ENCODE measurements at regions not wholly inside any gene's neighbourhood (a gene's known extent, or its start where the extent isn't known, plus 50 kb on each side); places are given as distances from the start of the nearest gene placed in this dataset.
"Not testable (repeated sequence)": the region's sequence is repeated elsewhere in the genome, so short reads cannot be mapped to it uniquely, and the experiment has no call there.

- no peak for DNase-seq (ENCODE audit: low read depth in 4 of 6, low spot score in 6 of 6)
- Histone ChIP-seq H3K36me3 (ENCODE audit: control insufficient read depth, insufficient read depth, low read length) (no peaks in the 10 kb centered on the region), H3K4me1 (ENCODE audit: control insufficient read depth, insufficient read depth, low read length) (no peaks in the 10 kb centered on the region), H3K27ac (ENCODE audit: low read depth, low read length) (no peak overlapping the region), H3K27me3 (ENCODE audit: control insufficient read depth, insufficient read depth, low read length) (peaks cover 4% of the 10 kb centered on the region), H3K4me3 (ENCODE audit: low read depth, low read length) (no peak overlapping the region), H3K9me3 (ENCODE audit: control insufficient read depth, insufficient read depth, low read length) (no peaks in the 10 kb centered on the region)
- WGBS (ENCODE audit: insufficient coverage): 91% methylated on average over 1 of the region's 3 CpGs
These were observed 74.5 kb upstream of the XPA start for GRCh38 chr9:97771641-97772040.

- no peaks in the 10 kb centered on the region for H3K4me1 ChIP-seq (ENCODE audit: control insufficient read depth, insufficient read depth, low read length)
- peaks cover 4% of the 10 kb centered on the region for H3K27me3 ChIP-seq (ENCODE audit: control insufficient read depth, insufficient read depth, low read length)
- H3K27ac ChIP-seq (ENCODE audit: low read depth, low read length): no peak overlapping the region
- no peaks in the 10 kb centered on the region for H3K36me3 ChIP-seq (ENCODE audit: control insufficient read depth, insufficient read depth, low read length)
- H3K9me3 ChIP-seq (ENCODE audit: control insufficient read depth, insufficient read depth, low read length): no peaks in the 10 kb centered on the region
- WGBS (ENCODE audit: insufficient coverage): 22% methylated on average over 4 of the region's 4 CpGs
- DNase-seq (ENCODE audit: low read depth in 4 of 6, low spot score in 6 of 6): peak in 1 of 6 donors; percentile 58
- no peak overlapping the region for H3K4me3 ChIP-seq (ENCODE audit: low read depth, low read length)
These were observed 75.0 kb upstream of the XPA start for GRCh38 chr9:97772145-97772544.

- no peaks in the 10 kb centered on the region for H3K36me3 ChIP-seq (ENCODE audit: control insufficient read depth, insufficient read depth, low read length)
- no peak overlapping the region for H3K4me3 ChIP-seq (ENCODE audit: low read depth, low read length)
- 92% methylated on average over 2 of the region's 3 CpGs for WGBS (ENCODE audit: insufficient coverage)
- no peak overlapping the region for H3K27ac ChIP-seq (ENCODE audit: low read depth, low read length)
- H3K27me3 ChIP-seq (ENCODE audit: control insufficient read depth, insufficient read depth, low read length): peaks cover 4% of the 10 kb centered on the region
- no peaks in the 10 kb centered on the region for H3K9me3 ChIP-seq (ENCODE audit: control insufficient read depth, insufficient read depth, low read length)
- H3K4me1 ChIP-seq (ENCODE audit: control insufficient read depth, insufficient read depth, low read length): no peaks in the 10 kb centered on the region
- DNase-seq (ENCODE audit: low read depth in 4 of 6, low spot score in 6 of 6): no peak
These were observed 76.0 kb upstream of the XPA start for GRCh38 chr9:97773091-97773490.

- H3K36me3 ChIP-seq (ENCODE audit: control insufficient read depth, insufficient read depth, low read length): no peaks in the 10 kb centered on the region
- H3K9me3 ChIP-seq (ENCODE audit: control insufficient read depth, insufficient read depth, low read length): no peaks in the 10 kb centered on the region
- no peaks in the 10 kb centered on the region for H3K4me1 ChIP-seq (ENCODE audit: control insufficient read depth, insufficient read depth, low read length)
- H3K27ac ChIP-seq (ENCODE audit: low read depth, low read length): no peak overlapping the region
- peaks cover 4% of the 10 kb centered on the region for H3K27me3 ChIP-seq (ENCODE audit: control insufficient read depth, insufficient read depth, low read length)
- DNase-seq (ENCODE audit: low read depth in 4 of 6, low spot score in 6 of 6): peak in 1 of 6 donors; percentile 35
- H3K4me3 ChIP-seq (ENCODE audit: low read depth, low read length): no peak overlapping the region
- WGBS (ENCODE audit: insufficient coverage): 40% methylated on average over 1 of the region's 3 CpGs
These were observed 76.6 kb upstream of the XPA start for GRCh38 chr9:97773723-97774122.

DNA sequence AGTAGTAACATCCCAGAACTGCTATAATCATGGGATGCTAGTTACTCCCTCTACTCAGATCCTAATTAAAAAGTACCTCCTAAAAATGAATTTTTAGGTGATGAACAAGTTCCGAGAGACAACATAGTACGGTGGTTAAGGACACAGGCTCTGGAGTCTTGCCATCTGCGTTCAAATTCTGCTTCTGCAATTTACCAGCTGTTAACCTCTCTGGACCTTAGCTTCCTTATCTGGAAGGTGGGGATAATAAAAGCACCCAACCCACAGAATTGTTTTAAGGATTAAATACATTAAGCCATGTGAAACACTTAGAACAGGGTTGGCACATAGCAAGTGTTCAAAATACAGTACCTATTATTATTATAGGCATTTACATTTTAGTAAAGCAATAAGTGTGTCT lies 77.5 kb upstream of the XPA start:
- H3K27me3 ChIP-seq (ENCODE audit: control insufficient read depth, insufficient read depth, low read length): peaks cover 4% of the 10 kb centered on the region
- H3K9me3 ChIP-seq (ENCODE audit: control insufficient read depth, insufficient read depth, low read length): peaks cover 1% of the 10 kb centered on the region
- no peaks in the 10 kb centered on the region for H3K36me3 ChIP-seq (ENCODE audit: control insufficient read depth, insufficient read depth, low read length)
- DNase-seq (ENCODE audit: low read depth in 4 of 6, low spot score in 6 of 6): no peak
- H3K27ac ChIP-seq (ENCODE audit: low read depth, low read length): no peak overlapping the region
- no CpG with 5 or more reads among the region's 3 CpGs for WGBS (ENCODE audit: insufficient coverage)
- no peaks in the 10 kb centered on the region for H3K4me1 ChIP-seq (ENCODE audit: control insufficient read depth, insufficient read depth, low read length)
- no peak overlapping the region for H3K4me3 ChIP-seq (ENCODE audit: low read depth, low read length)

- H3K4me3 ChIP-seq (ENCODE audit: low read depth, low read length); H3K36me3 ChIP-seq (ENCODE audit: control insufficient read depth, insufficient read depth, low read length); DNase-seq (ENCODE audit: low read depth in 4 of 6, low spot score in 6 of 6); H3K27me3 ChIP-seq (ENCODE audit: control insufficient read depth, insufficient read depth, low read length); H3K4me1 ChIP-seq (ENCODE audit: control insufficient read depth, insufficient read depth, low read length); H3K9me3 ChIP-seq (ENCODE audit: control insufficient read depth, insufficient read depth, low read length); H3K27ac ChIP-seq (ENCODE audit: low read depth, low read length): not testable (repeated sequence)
- 93% methylated on average over 1 of the region's 2 CpGs for WGBS (ENCODE audit: insufficient coverage)
These were observed 74.3 kb upstream of the FOXE1 start for GRCh38 chr9:97778740-97779139.

- WGBS (ENCODE audit: insufficient coverage): 100% methylated on average over 1 of the region's 2 CpGs
- H3K9me3 ChIP-seq (ENCODE audit: control insufficient read depth, insufficient read depth, low read length): peaks cover 3% of the 10 kb centered on the region
These were observed 73.4 kb upstream of the FOXE1 start for GRCh38 chr9:97779608-97780007.

GRCh38 chr9:97781902-97782301 lies 71.1 kb upstream of the FOXE1 start:
- no peak overlapping the region for H3K27ac ChIP-seq (ENCODE audit: low read depth, low read length)
- no CpG with 5 or more reads among the region's 1 CpG for WGBS (ENCODE audit: insufficient coverage)
- peaks cover 3% of the 10 kb centered on the region for H3K9me3 ChIP-seq (ENCODE audit: control insufficient read depth, insufficient read depth, low read length)
- no peak overlapping the region for H3K4me3 ChIP-seq (ENCODE audit: low read depth, low read length)
- no peaks in the 10 kb centered on the region for H3K4me1 ChIP-seq (ENCODE audit: control insufficient read depth, insufficient read depth, low read length)
- no peak for DNase-seq (ENCODE audit: low read depth in 4 of 6, low spot score in 6 of 6)
- H3K27me3 ChIP-seq (ENCODE audit: control insufficient read depth, insufficient read depth, low read length): no peaks in the 10 kb centered on the region
- H3K36me3 ChIP-seq (ENCODE audit: control insufficient read depth, insufficient read depth, low read length): no peaks in the 10 kb centered on the region

More at GRCh38 chr9:97779608-97780007, 73.4 kb upstream of the FOXE1 start:
- Histone ChIP-seq H3K27ac (ENCODE audit: low read depth, low read length) (no peak overlapping the region), H3K36me3 (ENCODE audit: control insufficient read depth, insufficient read depth, low read length) (no peaks in the 10 kb centered on the region), H3K27me3 (ENCODE audit: control insufficient read depth, insufficient read depth, low read length) (no peaks in the 10 kb centered on the region), H3K4me3 (ENCODE audit: low read depth, low read length) (no peak overlapping the region), H3K4me1 (ENCODE audit: control insufficient read depth, insufficient read depth, low read length) (no peaks in the 10 kb centered on the region)
- no peak for DNase-seq (ENCODE audit: low read depth in 4 of 6, low spot score in 6 of 6)

DNA sequence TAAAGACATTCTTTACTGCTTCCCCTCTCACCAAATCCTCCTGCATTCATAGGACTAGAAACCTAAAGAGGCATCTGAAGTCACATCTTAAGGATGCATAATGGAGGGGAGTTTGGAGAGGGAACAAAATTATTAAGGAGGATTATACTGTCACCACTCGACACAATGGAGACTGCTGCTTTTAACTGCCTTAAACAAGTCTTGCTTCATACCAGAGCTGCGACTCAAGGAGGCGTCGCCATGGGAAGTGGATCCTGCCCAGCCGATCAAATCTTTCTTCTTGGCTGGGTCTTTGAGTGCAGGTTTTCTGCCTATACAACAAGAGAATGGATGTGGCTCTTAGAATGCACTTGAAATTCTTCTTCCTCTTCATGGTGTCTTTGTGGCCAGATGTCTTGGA lies 66.7 kb upstream of the FOXE1 start:
- no peaks in the 10 kb centered on the region for H3K36me3 ChIP-seq (ENCODE audit: control insufficient read depth, insufficient read depth, low read length)
- no peak overlapping the region for H3K4me3 ChIP-seq (ENCODE audit: low read depth, low read length)
- H3K9me3 ChIP-seq (ENCODE audit: control insufficient read depth, insufficient read depth, low read length): no peaks in the 10 kb centered on the region
- WGBS (ENCODE audit: insufficient coverage): 66% methylated on average over 2 of the region's 5 CpGs
- H3K27me3 ChIP-seq (ENCODE audit: control insufficient read depth, insufficient read depth, low read length): no peaks in the 10 kb centered on the region
- no peaks in the 10 kb centered on the region for H3K4me1 ChIP-seq (ENCODE audit: control insufficient read depth, insufficient read depth, low read length)
- H3K27ac ChIP-seq (ENCODE audit: low read depth, low read length): no peak overlapping the region
- DNase-seq (ENCODE audit: low read depth in 4 of 6, low spot score in 6 of 6): no peak

GRCh38 chr9:97787551-97787950 lies 65.5 kb upstream of the FOXE1 start:
- Histone ChIP-seq H3K4me3 (ENCODE audit: low read depth, low read length) (no peak overlapping the region), H3K27ac (ENCODE audit: low read depth, low read length) (no peak overlapping the region), H3K36me3 (ENCODE audit: control insufficient read depth, insufficient read depth, low read length) (no peaks in the 10 kb centered on the region), H3K27me3 (ENCODE audit: control insufficient read depth, insufficient read depth, low read length) (no peaks in the 10 kb centered on the region), H3K9me3 (ENCODE audit: control insufficient read depth, insufficient read depth, low read length) (no peaks in the 10 kb centered on the region), H3K4me1 (ENCODE audit: control insufficient read depth, insufficient read depth, low read length) (no peaks in the 10 kb centered on the region)
- DNase-seq (ENCODE audit: low read depth in 4 of 6, low spot score in 6 of 6): no peak
- WGBS (ENCODE audit: insufficient coverage): no CpG with 5 or more reads among the region's 1 CpG
